Neuronal stem cell (in vitro differentiated cells): ENCODE measurements at regions not wholly inside any gene's neighbourhood (a gene's known extent, or its start where the extent isn't known, plus 50 kb on each side); places are given as distances from the start of the nearest gene placed in this dataset.

Experiments used
- DNase-seq: peaks from one replicate; pipeline ENCODE4 v3.0.0-alpha.2; 2013; ENCODE audit warnings: low spot score
- H2AFZ ChIP-seq: one replicate; pipeline ENCODE4 v1.6.1; 2013; ENCODE audit warnings: mild to moderate bottlenecking, low read length, inconsistent platforms
- H2AK5ac ChIP-seq: 2 replicates; pipeline ENCODE4 v1.6.1; 2013; ENCODE audit warnings: low read depth, mild to moderate bottlenecking, inconsistent platforms, low read length, moderate library complexity, mixed read lengths
- H2BK120ac ChIP-seq: 2 replicates; pipeline ENCODE4 v1.6.1; 2013; ENCODE audit warnings: low read depth, mild to moderate bottlenecking, inconsistent platforms, low read length, moderate library complexity, mixed read lengths
- H2BK12ac ChIP-seq: one replicate; pipeline ENCODE4 v1.6.1; 2013; ENCODE audit warnings: low read length, inconsistent platforms
- H2BK15ac ChIP-seq: 2 replicates; pipeline ENCODE4 v1.6.1; 2013; ENCODE audit warnings: mild to moderate bottlenecking, low read length, inconsistent platforms, mixed read lengths
- H2BK5ac ChIP-seq: one replicate; pipeline ENCODE4 v1.6.1; 2013; ENCODE audit warnings: inconsistent platforms, mild to moderate bottlenecking, low read length, moderate library complexity
- H3K14ac ChIP-seq: one replicate; pipeline ENCODE4 v1.6.1; 2013; ENCODE audit warnings: low read length, inconsistent platforms
- H3K18ac ChIP-seq: 2 replicates; pipeline ENCODE4 v1.6.1; 2013; ENCODE audit warnings: low read length, inconsistent platforms
- H3K23ac ChIP-seq: 2 replicates; pipeline ENCODE4 v1.6.1; 2013; ENCODE audit warnings: low read depth, mild to moderate bottlenecking, mixed read lengths, low read length, inconsistent platforms; ENCODE audit not compliant: poor library complexity
- H3K27ac ChIP-seq: replicated peaks from 3 replicates; pipeline ENCODE4 v1.5.1; 2013; ENCODE audit warnings: low read length, inconsistent platforms
- H3K27me3 ChIP-seq, 3 experiments: 2 replicates each; pipeline ENCODE4 v1.6.1; 2013; ENCODE audit warnings: low read length in 3 of 3, mild to moderate bottlenecking in 2 of 3, inconsistent platforms in 1 of 3, low read depth in 1 of 3, mixed read lengths in 1 of 3, moderate library complexity in 1 of 3; ENCODE audit not compliant: control insufficient read depth in 3 of 3, insufficient read depth in 3 of 3
- H3K36me3 ChIP-seq, 2 donors: replicated peaks in 1 of 2; 2 replicates each; pipeline ENCODE4 v1.6.1; 2013; ENCODE audit warnings: low read length in 2 of 2; ENCODE audit not compliant: control insufficient read depth in 2 of 2, insufficient read depth in 2 of 2
- H3K4ac ChIP-seq: 2 replicates; pipeline ENCODE4 v1.6.1; 2013; ENCODE audit warnings: inconsistent platforms, mild to moderate bottlenecking, low read length, moderate library complexity
- H3K4me1 ChIP-seq, 2 donors: 1 replicate in 1 of 2; 2 replicates in 1 of 2; pipeline ENCODE4 v1.6.1; 2013; ENCODE audit warnings: low read length in 2 of 2, low read depth in 1 of 2; ENCODE audit not compliant: control insufficient read depth in 2 of 2, insufficient read depth in 1 of 2
- H3K4me2 ChIP-seq: one replicate; pipeline ENCODE4 v1.6.1; 2013; ENCODE audit warnings: mild to moderate bottlenecking, low read length, inconsistent platforms; ENCODE audit not compliant: insufficient read depth, poor library complexity, severe bottlenecking
- H3K4me3 ChIP-seq, 2 donors: 2 replicates each; pipeline ENCODE4 v1.5.1; 2013; ENCODE audit warnings: low read length in 2 of 2, mild to moderate bottlenecking in 2 of 2, inconsistent platforms in 1 of 2, moderate library complexity in 1 of 2
- H3K79me1 ChIP-seq: one replicate; pipeline ENCODE4 v1.6.1; 2013; ENCODE audit warnings: low read depth, mild to moderate bottlenecking, inconsistent platforms, low read length, moderate library complexity
- H3K9ac ChIP-seq: one replicate; pipeline ENCODE4 v1.6.1; 2013; ENCODE audit warnings: mild to moderate bottlenecking, low read depth, low read length, inconsistent platforms; ENCODE audit not compliant: poor library complexity
- H3K9me3 ChIP-seq, 2 donors: replicated peaks in 1 of 2; 2 replicates each; pipeline versions ENCODE3 to v1.6.1; 2013; ENCODE audit warnings: low read length in 2 of 2, mild to moderate bottlenecking in 2 of 2, inconsistent platforms in 1 of 2, low read depth in 1 of 2, mixed read lengths in 1 of 2, moderate library complexity in 1 of 2; ENCODE audit not compliant: control insufficient read depth in 2 of 2, insufficient read depth in 1 of 2
- H4K8ac ChIP-seq: one replicate; pipeline ENCODE4 v1.6.1; 2013; ENCODE audit warnings: low read depth, mild to moderate bottlenecking, inconsistent platforms, low read length, moderate library complexity
- H4K91ac ChIP-seq: one replicate; pipeline ENCODE4 v1.6.1; 2013; ENCODE audit warnings: low read length, low read depth, mild to moderate bottlenecking, inconsistent platforms; ENCODE audit not compliant: poor library complexity
- WGBS, 2 donors: extraction: QIAGEN DNeasy Blood & Tissue Kit; methylation state at CpG; one replicate each; pipeline ENCODE4 v1.1.7; 2013; ENCODE audit warnings: missing lambda C conversion rate in 2 of 2, mixed read lengths in 1 of 2; ENCODE audit not compliant: insufficient read length in 2 of 2, insufficient replicate concordance in 1 of 2; ENCODE audit errors: extremely low coverage in 2 of 2; 5-methylcytosine and 5-hydroxymethylcytosine counted together

DNA sequence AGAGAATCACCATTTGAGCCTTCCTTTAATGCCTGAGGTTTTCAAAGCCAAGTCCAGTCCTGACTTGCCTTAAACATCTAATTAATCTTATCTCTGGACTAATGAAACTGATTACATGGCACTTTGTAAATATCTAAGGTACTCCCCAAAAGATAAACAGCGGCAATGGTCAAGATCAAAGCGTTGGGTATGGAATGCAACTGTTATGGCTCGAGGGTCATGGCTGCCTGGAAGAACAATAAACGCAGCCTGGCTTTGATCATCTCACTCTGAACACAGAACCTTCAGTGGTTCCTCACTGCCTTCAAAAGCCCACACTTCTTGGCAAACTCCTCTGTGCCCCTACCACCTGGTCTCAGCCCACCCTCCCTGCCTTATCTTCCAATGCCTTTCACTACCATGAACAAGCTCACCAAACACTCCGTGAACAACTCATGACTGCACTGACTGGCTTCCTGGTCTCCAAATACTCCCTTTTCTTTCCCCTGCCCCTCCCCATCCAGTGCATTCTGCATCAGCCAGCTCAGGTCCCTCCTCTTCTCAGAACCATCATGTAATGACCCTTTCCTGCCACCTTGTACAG lies 150.2 kb upstream of the NFE2L3 start:
- H2BK12ac ChIP-seq: no peak overlapping the region
- no CpG with 5 or more reads among the region's 5 CpGs for WGBS, 2 donors
- H3K4me3 ChIP-seq: no peak overlapping the region

GRCh38 chr7:26005683-26006410 lies 146.2 kb upstream of the NFE2L3 start:
- peak overlapping the region; percentile 9 for H3K9ac ChIP-seq
- WGBS, 2 donors: no CpG with 5 or more reads among the region's 12 CpGs
- H3K79me1 ChIP-seq: no peaks in the 10 kb centered on the region
- no peak overlapping the region for H2BK15ac ChIP-seq
- no peak overlapping the region for H2BK5ac ChIP-seq
- H2BK12ac ChIP-seq: no peak overlapping the region
- no peaks in the 10 kb centered on the region for H3K27me3 ChIP-seq
- H3K27ac ChIP-seq: no peak overlapping the region
- DNase-seq: no peak
- H2BK120ac ChIP-seq: no peak overlapping the region
- no peaks in the 10 kb centered on the region for H3K9me3 ChIP-seq
- H4K91ac ChIP-seq: no peak overlapping the region
- no peak overlapping the region for H3K4ac ChIP-seq
- peak overlapping the region; percentile 13 for H2AK5ac ChIP-seq
- H3K14ac ChIP-seq: no peak overlapping the region
- no peak overlapping the region for H2AFZ ChIP-seq
- H3K4me3 ChIP-seq: no peak overlapping the region
- no peak overlapping the region for H3K23ac ChIP-seq
- peak overlapping the region; percentile 36 for H3K18ac ChIP-seq
- H3K4me1 ChIP-seq: no peaks in the 10 kb centered on the region
- no peak overlapping the region for H4K8ac ChIP-seq
- no peak overlapping the region for H3K4me2 ChIP-seq
- H3K36me3 ChIP-seq: no peaks in the 10 kb centered on the region

More for the DNA sequence above, 150.2 kb upstream of the NFE2L3 start:
- Histone ChIP-seq H3K9me3 (no peaks in the 10 kb centered on the region), H3K79me1 (no peaks in the 10 kb centered on the region), H3K9ac (no peak overlapping the region), H2AFZ (no peak overlapping the region), H3K27me3 (no peaks in the 10 kb centered on the region), H3K4ac (no peak overlapping the region), H3K23ac (no peak overlapping the region), H3K36me3 (no peaks in the 10 kb centered on the region), H4K91ac (no peak overlapping the region), H3K4me1 (no peaks in the 10 kb centered on the region), H3K14ac (no peak overlapping the region), H3K27ac (no peak overlapping the region), H3K18ac (no peak overlapping the region), H2AK5ac (no peak overlapping the region), H2BK120ac (no peak overlapping the region), H3K4me2 (no peak overlapping the region), H2BK15ac (no peak overlapping the region), H2BK5ac (no peak overlapping the region), H4K8ac (no peak overlapping the region)
- DNase-seq: no peak

- Histone ChIP-seq H2BK15ac (no peak overlapping the region), H4K8ac (no peak overlapping the region), H3K9me3 (no peaks in the 10 kb centered on the region), H3K23ac (peak overlapping the region; percentile 68), H2BK5ac (no peak overlapping the region), H4K91ac (no peak overlapping the region), H3K18ac (peak overlapping the region; percentile 36), H3K36me3 (no peaks in the 10 kb centered on the region), H3K27me3 (no peaks in the 10 kb centered on the region), H2AK5ac (peak overlapping the region; percentile 13), H3K4ac (no peak overlapping the region), H2BK120ac (no peak overlapping the region), H3K9ac (no peak overlapping the region), H3K27ac (no peak overlapping the region), H3K79me1 (no peaks in the 10 kb centered on the region), H2AFZ (no peak overlapping the region), H3K4me1 (no peaks in the 10 kb centered on the region), H3K4me3 (no peak overlapping the region), H3K14ac (no peak overlapping the region), H2BK12ac (no peak overlapping the region), H3K4me2 (no peak overlapping the region)
- WGBS, 2 donors: no CpG with 5 or more reads among the region's 4 CpGs
- DNase-seq: no peak
Observed at GRCh38 chr7:26006426-26006825, 145.6 kb upstream of the NFE2L3 start.

- H3K23ac ChIP-seq: no peak overlapping the region
- no peak overlapping the region for H3K4me2 ChIP-seq
- H4K8ac ChIP-seq: no peak overlapping the region
- no peak overlapping the region for H2BK12ac ChIP-seq
- no peak overlapping the region for H2AFZ ChIP-seq
- H3K4me3 ChIP-seq: no peak overlapping the region
- H3K4ac ChIP-seq: no peak overlapping the region
- H2BK15ac ChIP-seq: no peak overlapping the region
- no peak for DNase-seq
- H3K14ac ChIP-seq: no peak overlapping the region
- H2BK120ac ChIP-seq: no peak overlapping the region
- H3K9ac ChIP-seq: no peak overlapping the region
- no peak overlapping the region for H3K18ac ChIP-seq
- H3K27ac ChIP-seq: no peak overlapping the region
- no peaks in the 10 kb centered on the region for H3K9me3 ChIP-seq
- no peak overlapping the region for H2BK5ac ChIP-seq
- H2AK5ac ChIP-seq: no peak overlapping the region
- no peaks in the 10 kb centered on the region for H3K36me3 ChIP-seq
- H3K27me3 ChIP-seq: no peaks in the 10 kb centered on the region
- H4K91ac ChIP-seq: no peak overlapping the region
- no CpG with 5 or more reads among the region's 2 CpGs for WGBS, 2 donors
- no peaks in the 10 kb centered on the region for H3K4me1 ChIP-seq
- H3K79me1 ChIP-seq: no peaks in the 10 kb centered on the region
Observed at GRCh38 chr7:26007510-26007909, 144.5 kb upstream of the NFE2L3 start.
